HG03060 (cell line): ENCODE measurements at regions not wholly inside any gene's neighbourhood (a gene's known extent, or its start where the extent isn't known, plus 50 kb on each side); places are given as distances from the start of the nearest gene placed in this dataset.
"Not testable (repeated sequence)": the region's sequence is repeated elsewhere in the genome, so short reads cannot be mapped to it uniquely, and the experiment has no call there.

ENCODE experiments used
- ATAC-seq: cut with Tn5 transposase; IDR thresholded peaks from one replicate; pipeline ENCODE4 v1.9.1; 2021; ENCODE audit warnings: low read depth, moderate number of reproducible peaks; ENCODE audit not compliant: unreplicated experiment

DNA sequence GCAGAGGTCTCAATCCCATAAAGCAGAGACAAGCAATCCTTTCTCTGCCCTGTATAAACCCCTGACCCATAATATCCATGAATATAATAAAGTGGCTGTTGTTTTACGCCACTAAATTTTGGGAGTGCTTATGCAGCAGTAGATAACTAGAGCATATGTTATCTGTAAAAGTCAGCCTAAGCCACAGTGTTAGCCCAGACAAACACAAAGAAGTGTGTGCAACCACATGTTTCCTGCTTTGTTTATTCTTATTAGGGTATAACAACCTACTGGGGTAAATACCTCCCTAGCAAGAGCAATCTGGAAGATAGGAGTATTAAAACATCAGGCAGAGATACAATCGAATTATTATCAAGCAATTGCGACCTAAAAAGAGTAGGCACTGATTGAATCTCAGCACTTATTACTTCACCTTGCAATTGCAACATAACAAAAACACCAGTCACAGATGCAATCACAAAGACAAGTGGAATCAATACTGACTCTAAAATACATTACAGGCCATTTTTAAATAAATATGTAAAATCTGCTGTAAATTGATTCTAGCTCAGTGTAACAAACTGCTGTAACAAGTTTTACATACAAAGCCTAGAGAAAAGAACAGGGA is 94.6 kb upstream of the UBE2E2 start:
- ATAC-seq = no peak

DNA sequence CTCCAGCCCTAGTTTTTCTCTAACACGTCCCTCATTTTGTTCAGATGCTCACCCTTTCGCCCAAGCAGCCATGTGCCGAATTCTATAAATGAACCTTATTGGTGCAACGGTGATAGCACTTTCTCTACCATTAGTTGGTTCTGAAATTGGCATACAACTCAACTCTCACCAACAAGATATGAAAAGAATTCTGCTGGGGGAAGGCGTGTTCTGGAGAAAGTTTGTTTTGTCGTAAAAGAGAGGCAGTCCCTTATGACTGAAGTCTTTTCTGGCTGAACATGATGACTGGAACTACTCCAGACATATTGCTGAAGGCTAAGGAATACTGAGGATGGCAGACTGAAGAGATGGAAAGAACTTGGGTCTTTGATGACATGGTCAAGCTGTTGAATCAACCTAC is 91.8 kb upstream of the UBE2E2 start:
- no peak for ATAC-seq

DNA sequence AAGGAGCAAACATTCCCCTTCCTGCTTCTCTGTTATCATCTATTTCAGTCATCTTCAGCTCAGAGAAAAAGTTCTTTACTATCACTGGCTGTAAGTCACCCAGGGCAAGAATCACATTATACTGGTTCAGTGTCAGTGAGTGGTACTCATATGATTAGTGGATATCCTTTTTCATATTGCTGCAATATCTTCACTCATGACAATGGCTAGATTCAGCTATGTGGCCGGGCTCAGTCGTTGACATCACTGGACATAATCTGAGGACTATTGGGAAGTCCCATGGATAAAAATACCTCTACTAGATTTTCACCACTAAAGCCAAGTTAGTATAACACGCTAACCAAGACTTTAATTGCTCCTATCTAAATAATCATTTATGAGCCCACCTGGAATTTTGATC is 91.3 kb upstream of the UBE2E2 start:
- no peak for ATAC-seq

DNA sequence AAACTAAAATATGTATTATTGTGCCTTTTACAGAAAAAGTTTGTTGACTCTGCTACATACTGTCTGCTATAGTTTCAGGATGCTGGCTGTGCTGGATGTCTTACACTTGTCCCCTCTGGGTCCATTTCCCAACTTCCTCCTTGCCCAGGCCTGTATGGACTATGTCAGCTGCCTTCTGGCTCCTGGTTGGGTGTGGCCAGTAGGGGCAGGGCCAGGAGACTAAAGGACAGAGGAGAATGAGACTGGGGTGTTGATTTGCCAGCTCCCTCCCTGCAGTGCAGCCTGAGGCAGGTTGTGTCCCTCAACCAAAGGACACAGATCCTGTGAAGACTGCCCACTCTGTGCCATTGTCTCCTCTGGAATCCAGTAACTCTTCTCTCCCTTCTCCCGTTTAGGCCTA is 90.6 kb upstream of the UBE2E2 start:
- ATAC-seq = no peak

DNA sequence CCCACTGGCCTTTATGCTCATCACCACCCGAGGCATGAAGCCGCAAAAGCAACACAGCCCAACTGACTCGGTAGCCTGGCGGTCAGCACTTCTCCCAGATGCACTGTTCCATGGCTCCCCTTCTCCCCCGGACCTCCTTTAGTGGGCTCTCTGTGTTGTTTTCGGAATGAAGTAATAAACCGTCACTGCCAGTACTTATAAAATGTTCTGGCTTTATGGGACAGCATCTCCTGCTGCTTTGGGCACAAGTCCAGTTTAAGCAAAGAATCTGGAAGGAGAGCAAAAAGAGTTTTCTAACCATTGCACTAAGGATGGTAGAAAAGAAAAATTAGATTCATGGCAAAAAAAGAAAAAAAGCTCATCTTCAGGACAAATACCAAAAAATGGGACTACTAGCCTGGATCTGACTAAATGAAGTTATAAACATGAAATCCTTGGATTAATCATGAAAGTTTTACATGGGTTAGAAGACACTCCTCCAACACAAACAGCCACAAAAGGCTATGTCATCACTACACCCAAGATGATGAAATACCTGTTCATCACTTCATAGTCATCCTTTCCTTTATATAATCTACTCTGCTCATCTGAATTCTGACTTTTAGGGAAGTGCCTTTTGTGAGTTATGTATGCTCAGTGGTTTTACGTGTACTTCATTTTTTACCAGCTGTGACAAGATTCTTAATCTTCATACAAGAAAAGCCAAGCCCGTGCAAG is 89.5 kb upstream of the UBE2E2 start:
- no peak for ATAC-seq

DNA sequence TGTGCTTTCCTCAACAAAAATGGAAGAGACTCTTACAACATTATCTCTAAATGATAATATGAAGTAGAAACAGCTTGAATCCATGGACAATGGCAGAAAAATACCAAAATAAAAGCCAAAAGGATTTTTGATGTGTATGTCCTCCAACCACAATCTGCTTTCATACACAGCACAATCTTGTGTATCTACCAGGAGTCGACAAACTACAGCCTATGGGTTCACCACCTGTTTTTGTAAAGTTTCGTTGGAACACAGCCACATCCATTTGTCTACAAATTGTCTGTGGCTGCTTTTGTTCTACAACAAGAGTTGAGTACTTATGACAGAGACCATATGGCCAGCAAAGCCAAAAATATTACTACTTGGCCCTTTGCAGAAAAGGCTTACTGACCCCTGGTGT is 88.7 kb upstream of the UBE2E2 start:
- no peak for ATAC-seq

DNA sequence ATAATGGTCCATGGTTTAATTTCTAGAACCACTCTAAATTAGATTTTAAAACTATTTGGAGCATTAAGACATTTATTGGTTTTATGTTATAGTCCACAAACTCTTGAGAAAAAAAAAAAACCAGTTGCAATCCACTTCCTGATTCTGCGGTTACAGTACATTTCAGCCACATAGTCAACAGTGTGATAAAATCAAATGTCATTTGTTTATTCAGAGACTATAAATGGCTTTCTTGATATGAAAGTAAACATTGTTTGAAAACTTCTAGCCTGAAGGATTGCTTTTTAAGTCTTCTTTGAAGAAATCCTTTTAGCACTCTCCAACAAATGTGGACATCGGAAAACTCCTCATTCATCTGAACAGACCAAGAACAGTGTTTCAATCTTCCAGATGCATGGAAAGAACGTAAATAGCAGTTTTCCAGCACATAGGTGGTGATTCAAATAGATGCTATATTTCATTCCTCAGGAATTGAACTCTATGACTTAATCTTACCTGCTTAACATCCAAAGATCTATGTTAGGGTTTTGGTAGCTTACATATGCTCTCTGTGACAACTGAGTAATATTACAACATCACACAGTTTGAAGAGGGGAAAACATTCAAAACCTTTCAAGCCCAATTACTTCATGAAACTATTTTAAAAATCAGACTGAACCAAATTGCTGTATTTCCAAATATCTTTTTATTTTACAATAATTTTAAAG is 87.8 kb upstream of the UBE2E2 start:
- ATAC-seq = no peak

DNA sequence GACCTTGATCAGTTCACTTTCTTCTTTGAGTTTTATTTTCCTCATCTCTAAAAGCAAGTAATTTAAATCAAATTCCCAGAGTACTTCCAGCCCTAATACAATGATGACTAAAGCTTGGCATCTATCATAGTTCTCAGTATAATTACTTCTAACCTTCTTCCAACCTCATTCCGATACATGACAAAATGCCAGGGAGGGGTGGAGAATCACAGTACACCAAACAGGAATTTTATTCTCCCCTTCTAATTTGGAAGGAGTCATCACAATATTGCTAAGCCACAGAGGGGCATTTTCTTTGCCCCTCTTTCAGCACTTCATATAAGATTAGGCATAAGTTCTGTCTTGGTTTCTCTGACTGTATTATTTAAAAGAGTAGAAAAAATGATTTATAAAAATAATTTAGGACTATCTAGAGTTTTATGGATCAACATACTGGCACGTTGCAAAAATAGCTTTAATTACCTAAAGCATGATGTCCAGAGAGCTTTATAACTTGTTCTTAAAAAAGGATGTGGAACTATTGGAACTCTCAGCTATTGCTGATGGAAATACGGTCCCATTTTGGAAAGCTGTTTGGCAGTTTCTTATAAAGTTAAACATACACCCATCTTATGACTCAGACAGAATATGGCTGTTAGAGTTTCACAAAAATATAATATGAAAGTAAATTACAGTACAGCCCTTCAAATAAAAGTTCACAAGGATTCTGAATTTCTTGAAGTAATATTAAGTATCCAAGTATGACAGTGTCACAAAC is 86.9 kb upstream of the UBE2E2 start:
- no peak for ATAC-seq

DNA sequence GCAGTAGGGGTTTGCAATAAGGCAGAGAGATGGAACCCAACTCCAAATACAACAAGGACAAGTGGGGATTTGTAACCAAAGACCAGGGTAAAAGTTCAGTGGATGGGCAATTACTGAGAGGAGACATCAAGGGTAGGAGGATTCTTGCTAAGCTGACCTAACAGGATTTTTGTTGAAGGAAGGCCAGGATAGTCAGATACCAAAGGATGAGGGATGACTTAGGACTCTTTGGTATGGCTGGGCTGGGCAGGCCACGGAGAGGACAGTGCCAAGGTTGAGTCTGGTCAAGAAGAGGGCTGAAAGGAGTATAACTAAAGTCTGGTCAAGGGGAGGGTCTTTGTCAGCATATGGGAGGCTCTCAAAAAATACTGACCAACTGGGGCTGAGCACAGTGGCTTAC is 85.3 kb upstream of the UBE2E2 start:
- no peak for ATAC-seq

DNA sequence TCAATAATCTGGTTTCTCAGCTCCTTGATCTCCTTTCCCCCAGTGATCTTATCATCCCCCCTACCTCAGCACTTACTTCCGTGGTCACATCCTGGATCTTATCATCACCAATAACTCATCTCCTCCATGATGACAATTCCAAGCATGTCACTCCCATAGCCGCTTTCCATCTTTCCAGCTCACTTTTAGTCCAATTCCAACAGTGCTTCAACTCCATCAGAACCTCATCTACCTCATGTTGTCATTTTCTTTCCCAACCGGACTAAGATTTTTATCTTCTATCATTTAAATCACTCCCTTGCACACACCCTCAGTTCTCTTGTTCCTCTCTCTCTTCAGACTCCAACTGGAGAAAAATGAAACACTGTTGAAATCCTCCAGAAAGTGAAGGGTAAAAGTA is 75.9 kb upstream of the UBE2E2 start:
- ATAC-seq = no peak

DNA sequence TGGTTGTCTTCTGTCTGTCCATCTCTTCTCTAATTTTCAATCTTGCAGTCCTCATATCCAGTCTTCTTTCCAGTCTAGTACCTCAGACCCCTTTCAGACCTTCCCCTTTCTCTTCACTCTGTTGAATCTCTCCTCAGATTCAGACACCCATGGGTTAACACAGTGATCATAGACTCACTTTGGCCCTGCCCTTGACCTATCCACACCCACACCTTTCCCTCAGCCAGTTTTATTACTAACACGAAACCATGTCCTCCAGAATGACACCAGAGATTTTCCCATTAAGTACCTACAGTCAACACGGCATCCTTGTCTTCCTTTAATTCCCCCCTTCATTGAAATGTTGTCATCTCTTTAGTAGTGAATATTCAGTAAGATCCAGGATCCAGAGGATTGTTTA is 74.5 kb upstream of the UBE2E2 start:
- no peak for ATAC-seq

DNA sequence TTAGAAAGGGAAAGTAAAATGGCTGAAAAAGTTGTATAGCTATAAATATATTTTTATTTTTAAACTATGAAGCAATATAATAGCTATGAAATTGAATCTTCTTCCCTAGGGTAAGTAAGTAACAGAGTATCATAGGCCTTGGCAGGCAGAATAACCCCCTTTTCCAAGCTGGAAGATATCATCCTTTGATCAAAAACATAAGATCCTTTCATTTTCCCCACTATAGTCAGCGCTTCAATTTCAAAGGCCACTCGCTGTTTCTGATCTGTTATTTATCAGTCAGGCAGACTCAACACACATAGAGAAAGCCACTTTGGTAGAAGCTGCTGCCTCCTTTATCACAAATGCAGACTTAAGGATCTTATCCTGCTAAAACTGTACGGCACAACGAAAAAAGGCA is 74.0 kb upstream of the UBE2E2 start:
- no peak for ATAC-seq

DNA sequence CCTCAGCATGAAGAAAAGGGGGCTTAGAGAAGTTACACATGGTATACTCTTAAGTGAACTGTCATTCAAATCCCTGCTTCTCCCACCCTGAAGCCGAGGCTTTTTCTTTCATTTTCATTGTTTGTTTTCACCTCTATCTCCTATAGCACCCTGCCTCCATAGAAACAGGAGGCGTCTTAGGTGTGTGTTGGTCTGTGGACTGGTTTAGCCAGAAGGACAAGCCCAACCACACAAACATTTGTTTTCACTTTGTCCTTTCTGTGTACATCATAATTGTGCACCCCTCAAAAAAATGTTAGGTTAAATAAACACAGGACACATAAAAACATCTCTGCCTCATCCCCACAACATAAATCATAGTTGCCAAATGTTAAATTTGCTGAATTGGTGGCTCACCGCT is 73.3 kb upstream of the UBE2E2 start:
- no peak for ATAC-seq

DNA sequence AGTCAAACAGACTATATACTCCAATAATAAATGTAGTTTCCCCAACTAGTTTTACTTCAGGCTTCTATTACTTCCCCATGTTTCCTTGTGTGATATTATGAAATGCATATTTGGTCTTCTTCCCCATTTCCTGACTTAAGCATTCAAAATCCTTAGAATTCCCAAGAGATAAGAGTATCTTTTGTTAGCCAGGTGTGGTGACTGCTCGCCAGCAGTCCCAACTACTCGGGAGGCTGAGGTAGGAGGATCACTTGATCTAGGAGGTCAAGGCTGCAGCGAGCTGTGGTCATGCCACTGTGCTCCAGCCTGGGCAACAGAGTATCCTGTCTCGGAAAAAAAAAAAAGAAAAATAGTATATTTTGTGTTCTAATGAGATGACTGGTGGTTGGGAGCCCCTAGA is 72.7 kb upstream of the UBE2E2 start:
- no peak for ATAC-seq

DNA sequence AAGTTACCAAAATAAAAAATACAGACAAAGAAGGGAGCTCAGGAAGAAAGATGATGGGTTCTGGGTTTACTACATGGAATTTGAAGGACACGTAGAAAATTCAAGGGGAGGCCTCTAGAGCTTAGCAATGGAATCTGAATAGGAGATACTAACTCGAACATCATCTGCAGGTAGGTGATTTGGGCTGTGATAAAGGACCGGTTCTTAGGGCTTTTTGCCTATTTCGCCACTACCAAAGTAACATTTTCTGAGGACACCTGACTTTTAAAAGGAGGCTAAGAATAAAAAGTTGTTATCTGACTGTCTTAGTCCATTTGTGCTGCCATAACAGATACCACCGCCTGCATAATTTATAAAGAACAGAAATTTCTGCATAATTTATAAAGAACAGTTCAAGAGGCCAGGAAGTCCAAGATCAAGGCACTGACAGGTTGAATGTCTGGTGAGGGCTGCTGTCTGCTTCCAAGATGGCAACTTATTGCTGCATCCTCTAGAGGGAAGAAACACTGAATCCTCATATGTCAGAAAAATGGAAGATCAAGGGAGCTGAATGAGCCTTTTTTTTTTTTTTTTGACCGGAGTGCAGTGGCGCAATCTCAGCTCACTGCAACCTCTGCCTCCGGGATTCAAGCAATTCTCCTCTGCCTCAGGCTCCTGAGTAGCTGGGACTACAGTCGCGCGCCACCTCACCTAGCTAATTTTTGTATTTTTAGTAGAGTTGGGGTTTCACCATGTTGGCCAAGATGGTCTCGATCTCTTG is 67.9 kb upstream of the UBE2E2 start:
- no peak for ATAC-seq

DNA sequence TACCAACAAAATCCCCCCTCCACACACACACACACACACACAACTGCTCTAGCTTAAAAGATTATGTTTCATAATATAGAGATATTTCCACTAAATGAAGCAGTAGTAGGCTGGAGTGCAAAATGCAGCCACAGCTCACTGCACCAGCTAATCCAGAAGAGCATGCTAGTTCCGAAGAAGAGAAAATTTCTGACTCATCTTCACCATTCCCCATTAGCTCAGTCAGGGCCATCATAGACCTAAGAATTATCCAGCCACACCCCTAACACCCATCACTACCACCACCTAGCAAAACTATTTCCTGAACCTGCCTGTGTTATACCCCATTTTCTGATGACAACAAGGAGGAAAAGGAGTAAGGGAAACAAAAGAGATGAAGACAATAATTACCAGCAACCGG is 67.1 kb upstream of the UBE2E2 start:
- ATAC-seq = no peak

DNA sequence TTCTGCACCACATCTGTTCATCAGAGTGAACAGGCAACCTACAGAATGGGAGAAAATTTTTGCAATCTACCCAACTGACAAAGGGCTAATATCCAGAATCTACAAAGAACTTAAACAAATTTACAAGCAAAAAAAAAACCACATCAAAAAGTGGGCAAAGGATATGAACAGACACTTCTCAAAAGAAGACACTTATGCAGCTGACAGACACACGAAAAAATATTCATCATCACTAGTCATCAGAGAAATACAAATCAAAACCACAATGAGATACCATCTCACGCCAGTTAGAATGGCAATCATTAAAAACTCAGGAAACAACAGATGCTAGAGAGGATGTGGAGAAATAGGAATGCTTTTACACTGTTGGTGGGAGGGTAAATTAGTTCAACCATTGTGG is 59.1 kb upstream of the UBE2E2 start:
- ATAC-seq = not testable (repeated sequence)

DNA sequence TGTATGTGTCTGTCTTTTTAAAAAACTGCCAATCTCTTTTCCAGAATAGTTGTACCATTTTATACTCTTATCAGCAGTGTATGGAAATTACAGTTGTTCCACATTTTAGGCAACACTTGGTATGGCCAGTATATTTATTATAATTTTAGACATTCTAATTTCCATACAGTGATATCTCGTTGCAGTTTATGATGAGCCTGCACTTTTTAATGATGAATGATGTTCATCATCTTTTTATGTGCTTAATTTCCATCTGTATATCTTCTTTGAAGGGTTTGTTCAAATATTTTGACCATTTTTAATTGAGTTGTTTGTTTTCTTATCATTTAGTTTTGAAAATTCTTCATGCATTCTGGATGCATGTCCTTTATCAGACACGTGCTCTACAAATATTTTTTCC is 57.0 kb upstream of the UBE2E2 start:
- no peak for ATAC-seq

DNA sequence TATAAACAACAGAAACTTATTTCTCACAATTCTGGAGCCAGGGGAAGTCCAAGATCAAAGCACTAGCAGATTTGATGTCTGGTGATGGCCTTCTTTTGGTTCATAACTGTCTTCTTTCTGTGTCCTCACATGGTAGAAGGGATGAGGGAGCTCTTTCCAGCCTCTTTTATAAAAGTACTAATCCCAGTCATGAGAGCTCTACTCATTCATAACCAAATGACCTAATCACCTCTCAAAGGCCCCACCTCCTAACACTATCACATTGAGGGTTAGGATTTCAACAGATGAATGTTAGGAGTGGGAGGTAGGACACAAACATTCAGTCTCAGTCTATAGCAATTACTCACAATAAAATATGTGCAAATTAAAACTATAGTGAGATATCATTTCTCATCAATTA is 50.1 kb upstream of the UBE2E2 start:
- no peak for ATAC-seq
